Neuron (in vitro differentiated cells): ENCODE measurements at regions not wholly inside any gene's neighbourhood (a gene's known extent, or its start where the extent isn't known, plus 50 kb on each side); places are given as distances from the start of the nearest gene placed in this dataset.

Experiments
- H2AFZ ChIP-seq: one replicate; pipeline ENCODE4 v1.6.1; 2013; ENCODE audit warnings: low read depth, mild to moderate bottlenecking, inconsistent platforms, low read length, moderate library complexity
- H3K27me3 ChIP-seq: one replicate; pipeline ENCODE4 v1.6.1; 2013; ENCODE audit warnings: low read length; ENCODE audit not compliant: insufficient read depth
- H3K36me3 ChIP-seq: one replicate; pipeline ENCODE4 v1.6.1; 2013; ENCODE audit warnings: low read length; ENCODE audit not compliant: insufficient read depth
- H3K4me1 ChIP-seq: one replicate; pipeline ENCODE4 v1.6.1; 2013; ENCODE audit warnings: low read length; ENCODE audit not compliant: insufficient read depth
- H3K4me3 ChIP-seq: 2 replicates; pipeline ENCODE4 v1.5.1; 2013; ENCODE audit warnings: mild to moderate bottlenecking, low read length, moderate library complexity
- H3K9me3 ChIP-seq: one replicate; pipeline ENCODE4 v1.6.1; 2013; ENCODE audit warnings: low read length

DNA sequence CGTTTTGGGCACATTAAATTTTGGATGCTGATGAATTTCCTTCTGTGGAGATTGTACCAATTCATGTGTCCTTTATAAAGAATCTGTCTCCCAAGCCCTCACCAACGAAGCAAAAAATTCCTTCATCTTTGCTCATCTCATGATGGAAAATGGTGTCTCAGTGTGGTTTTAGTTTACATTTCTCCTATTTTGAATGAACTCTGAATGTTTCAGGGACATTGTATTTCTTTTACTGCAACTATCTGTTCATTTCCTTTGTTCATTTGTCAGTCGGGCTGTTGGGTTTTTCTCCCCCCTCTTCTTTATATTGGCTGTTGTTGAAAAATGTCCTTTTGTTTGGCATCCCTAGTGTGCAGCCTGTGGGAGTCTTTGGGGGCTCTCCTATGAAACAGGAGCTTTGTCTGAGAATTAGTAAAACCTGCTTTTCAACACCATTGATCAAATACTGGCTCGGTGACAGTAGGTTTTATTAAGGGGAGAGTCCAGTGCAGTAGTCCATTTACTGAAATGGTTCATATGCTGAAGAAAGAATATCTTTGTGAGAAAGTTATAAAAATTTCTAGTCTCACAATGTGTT is 91.3 kb upstream of the C1QTNF9B start:
- Histone ChIP-seq H3K4me1 (peaks cover 7% of the 10 kb centered on the region), H3K4me3 (no peak overlapping the region), H2AFZ (no peak overlapping the region), H3K36me3 (peaks cover 12% of the 10 kb centered on the region), H3K27me3 (no peaks in the 10 kb centered on the region), H3K9me3 (no peaks in the 10 kb centered on the region)

DNA sequence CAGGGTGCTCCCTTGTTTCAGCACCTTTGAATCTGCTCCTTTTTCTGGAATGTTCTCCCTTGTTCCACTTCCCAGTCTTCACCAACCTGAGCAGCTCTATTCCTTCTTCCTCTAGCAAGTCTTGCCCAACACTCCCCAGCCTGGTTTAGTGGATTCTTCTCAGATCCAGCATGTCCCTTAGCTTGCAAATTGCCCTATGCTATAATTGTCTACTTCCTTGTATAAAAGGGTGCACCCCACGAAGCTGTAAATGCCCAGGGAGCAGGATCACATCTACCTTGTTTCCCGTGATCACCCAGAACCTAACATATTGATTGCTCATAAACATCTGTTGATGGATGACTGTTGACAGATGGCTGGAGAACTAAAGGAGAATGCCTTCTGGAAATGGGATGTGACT is 93.2 kb upstream of the C1QTNF9B start:
- Histone ChIP-seq H3K4me1 (peaks cover 7% of the 10 kb centered on the region), H3K9me3 (no peaks in the 10 kb centered on the region), H3K27me3 (no peaks in the 10 kb centered on the region), H3K4me3 (no peak overlapping the region), H3K36me3 (peaks cover 2% of the 10 kb centered on the region), H2AFZ (no peak overlapping the region)

DNA sequence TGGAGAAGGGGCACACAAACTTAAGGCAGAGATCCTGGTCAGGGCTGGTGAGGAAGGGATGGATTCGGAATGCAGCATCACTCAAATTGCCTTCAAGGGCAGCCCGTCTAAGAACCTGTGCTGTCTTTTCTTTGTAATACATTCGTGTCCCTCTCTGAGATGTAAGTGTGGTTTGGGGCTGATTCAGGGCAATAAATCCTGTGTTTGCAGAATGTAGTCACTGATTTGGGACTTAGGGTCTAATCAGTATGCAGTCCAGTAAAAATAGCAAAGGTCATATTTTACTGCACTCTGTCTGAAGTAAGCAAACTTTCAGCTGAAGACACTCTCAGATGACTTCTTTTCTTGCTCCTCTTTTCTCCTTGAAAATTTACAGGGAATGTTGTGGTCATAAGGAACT is 93.8 kb upstream of the C1QTNF9B start:
- Histone ChIP-seq H3K36me3 (no peaks in the 10 kb centered on the region), H3K4me1 (peaks cover 7% of the 10 kb centered on the region), H2AFZ (no peak overlapping the region), H3K9me3 (no peaks in the 10 kb centered on the region), H3K27me3 (no peaks in the 10 kb centered on the region), H3K4me3 (no peak overlapping the region)

DNA sequence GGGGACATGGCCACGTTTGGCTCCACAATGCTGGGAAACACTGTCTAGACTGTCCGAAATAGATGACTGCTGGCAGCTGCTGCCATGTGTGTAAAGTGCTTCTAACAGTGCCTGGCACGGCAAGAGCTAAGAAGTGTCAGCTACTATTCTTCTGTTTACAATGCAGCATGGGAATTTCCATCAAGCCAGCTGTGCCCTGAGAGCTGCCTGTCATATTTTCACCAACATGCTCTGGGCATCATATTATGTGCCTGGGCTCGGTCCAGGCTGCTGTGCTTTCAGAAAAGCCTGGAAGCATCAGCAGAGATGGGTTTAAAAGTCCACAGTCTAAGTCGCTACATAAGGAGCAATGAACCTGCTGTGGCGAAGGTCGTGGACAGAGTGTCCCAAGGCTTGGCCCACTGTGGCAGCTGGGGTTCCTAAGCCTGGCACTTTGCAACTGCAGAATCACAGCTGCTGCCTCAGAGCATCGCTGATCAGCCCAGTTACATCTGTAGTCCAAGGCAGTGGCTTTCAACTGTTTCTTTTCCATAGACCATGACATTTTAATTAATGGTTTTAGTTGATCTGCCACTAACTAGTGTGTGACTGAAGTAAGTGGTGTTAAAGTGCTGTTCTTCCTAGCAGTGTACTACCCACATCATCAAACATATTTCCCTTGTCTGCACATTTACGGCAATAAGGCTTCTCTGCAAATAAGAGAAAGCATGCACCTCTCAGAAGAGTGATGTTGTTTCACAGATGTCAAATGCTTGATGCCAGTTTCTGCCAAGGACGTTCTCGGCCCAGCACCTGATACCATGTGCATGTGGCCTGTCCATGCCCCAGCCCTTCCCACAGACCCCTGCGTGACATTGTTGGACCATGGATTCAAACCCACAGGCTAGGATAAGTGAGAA is 95.7 kb upstream of the C1QTNF9B start:
- no peaks in the 10 kb centered on the region for H3K27me3 ChIP-seq
- H3K36me3 ChIP-seq = no peaks in the 10 kb centered on the region
- H2AFZ ChIP-seq = no peak overlapping the region
- no peak overlapping the region for H3K4me3 ChIP-seq
- peaks cover 3% of the 10 kb centered on the region for H3K9me3 ChIP-seq
- peaks cover 7% of the 10 kb centered on the region for H3K4me1 ChIP-seq

DNA sequence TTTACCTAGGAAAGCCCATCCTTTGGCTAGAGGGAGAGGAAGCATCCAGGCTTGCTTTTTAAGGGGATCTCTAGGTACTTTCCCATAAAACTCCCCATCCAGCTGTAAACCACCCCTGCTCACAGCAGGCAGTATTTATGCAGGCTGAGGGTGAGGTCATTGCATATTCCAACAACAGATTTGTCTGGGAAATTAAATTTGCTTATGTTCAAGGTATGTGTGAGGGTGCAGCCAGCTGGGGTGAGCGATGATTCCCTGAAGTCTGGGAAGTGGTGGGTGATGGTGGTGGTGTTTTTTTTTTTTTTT is 96.3 kb upstream of the C1QTNF9B start:
- Histone ChIP-seq H2AFZ (no peak overlapping the region), H3K36me3 (no peaks in the 10 kb centered on the region), H3K4me3 (no peak overlapping the region), H3K4me1 (peaks cover 3% of the 10 kb centered on the region), H3K9me3 (peaks cover 3% of the 10 kb centered on the region), H3K27me3 (no peaks in the 10 kb centered on the region)

DNA sequence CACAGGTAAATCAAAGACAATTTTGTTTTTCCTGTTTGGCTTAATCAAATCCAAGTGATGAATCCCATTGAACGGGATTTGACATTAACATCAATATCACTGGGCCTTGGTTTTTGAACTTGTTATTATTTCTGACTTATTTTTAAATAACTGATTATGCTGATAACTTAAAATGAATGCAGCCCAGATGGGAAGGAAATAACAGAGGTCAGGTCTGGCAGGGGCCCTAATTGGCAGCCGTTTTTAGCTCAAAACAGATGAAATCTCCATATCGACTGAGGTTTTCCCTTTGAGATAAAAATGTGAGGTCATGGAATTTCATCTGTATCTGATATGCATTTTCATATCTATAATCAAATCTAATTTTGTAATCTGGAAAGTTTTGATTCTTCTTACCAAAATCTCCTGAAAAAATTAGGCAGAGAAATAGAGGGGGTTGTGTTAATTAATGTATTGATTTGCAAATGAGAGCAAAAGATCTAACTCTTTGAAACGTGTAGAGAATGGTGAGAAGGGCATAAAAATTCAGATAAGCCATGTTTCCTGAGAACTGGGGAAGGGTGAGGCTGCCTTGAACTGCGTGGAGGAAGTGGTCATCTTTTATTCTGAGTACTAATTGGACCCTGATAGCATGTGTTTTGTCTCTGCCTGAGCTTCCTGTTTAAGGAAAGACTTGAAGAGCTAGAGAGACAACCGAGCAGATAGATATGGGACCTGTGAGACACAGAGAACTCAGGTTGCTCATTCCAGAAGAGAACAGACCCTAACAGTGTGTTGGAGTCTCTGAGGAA is 98.2 kb upstream of the C1QTNF9B start:
- Histone ChIP-seq H3K27me3 (no peaks in the 10 kb centered on the region), H3K4me1 (no peaks in the 10 kb centered on the region), H3K4me3 (no peak overlapping the region), H3K9me3 (peaks cover 3% of the 10 kb centered on the region), H3K36me3 (no peaks in the 10 kb centered on the region), H2AFZ (no peak overlapping the region)

DNA sequence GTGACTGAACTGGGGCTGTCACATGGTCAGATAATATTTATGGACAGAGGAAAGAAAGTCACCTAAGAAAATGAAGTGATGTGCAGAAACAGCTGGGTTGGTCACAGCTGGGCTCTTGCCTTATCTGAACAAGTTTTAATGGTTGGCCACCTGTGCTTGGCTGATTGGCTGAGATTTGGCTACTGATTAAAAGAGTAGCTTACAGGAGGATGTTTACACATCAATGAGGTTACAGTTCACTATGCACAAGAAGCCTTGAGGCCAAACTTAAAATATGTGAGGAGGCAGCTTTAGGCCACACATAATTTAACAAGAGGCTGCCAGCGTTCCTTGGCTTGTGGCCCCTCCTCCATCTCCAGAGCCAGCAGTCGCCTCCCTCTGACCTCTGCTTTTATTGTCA is 99.2 kb upstream of the C1QTNF9B start:
- H3K9me3 ChIP-seq = peaks cover 3% of the 10 kb centered on the region
- H3K4me1 ChIP-seq = no peaks in the 10 kb centered on the region
- H3K27me3 ChIP-seq = no peaks in the 10 kb centered on the region
- no peaks in the 10 kb centered on the region for H3K36me3 ChIP-seq
- no peak overlapping the region for H3K4me3 ChIP-seq
- H2AFZ ChIP-seq = no peak overlapping the region

DNA sequence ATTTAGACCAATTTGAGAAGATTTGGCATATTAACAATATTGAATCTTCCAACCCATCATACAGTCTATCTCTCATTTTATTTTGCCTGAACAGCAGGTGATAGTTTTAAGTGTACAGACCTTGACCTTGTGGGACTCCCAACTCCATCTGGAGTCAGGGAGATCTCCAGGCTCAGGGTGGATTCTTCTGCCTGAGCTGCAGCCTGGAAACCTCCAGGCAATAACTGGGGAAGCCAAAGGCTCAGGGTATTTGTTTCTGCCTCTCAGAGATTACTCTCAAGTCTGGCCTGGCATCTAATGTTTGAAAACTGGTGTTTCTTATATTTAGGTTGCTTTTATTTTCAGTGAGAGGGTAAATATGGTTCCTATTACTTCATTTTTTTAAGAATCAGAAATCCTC is 102.1 kb upstream of the C1QTNF9B start:
- H3K27me3 ChIP-seq = no peaks in the 10 kb centered on the region
- no peaks in the 10 kb centered on the region for H3K36me3 ChIP-seq
- no peak overlapping the region for H2AFZ ChIP-seq
- no peak overlapping the region for H3K4me3 ChIP-seq
- H3K4me1 ChIP-seq = peaks cover 7% of the 10 kb centered on the region
- H3K9me3 ChIP-seq = peaks cover 3% of the 10 kb centered on the region

DNA sequence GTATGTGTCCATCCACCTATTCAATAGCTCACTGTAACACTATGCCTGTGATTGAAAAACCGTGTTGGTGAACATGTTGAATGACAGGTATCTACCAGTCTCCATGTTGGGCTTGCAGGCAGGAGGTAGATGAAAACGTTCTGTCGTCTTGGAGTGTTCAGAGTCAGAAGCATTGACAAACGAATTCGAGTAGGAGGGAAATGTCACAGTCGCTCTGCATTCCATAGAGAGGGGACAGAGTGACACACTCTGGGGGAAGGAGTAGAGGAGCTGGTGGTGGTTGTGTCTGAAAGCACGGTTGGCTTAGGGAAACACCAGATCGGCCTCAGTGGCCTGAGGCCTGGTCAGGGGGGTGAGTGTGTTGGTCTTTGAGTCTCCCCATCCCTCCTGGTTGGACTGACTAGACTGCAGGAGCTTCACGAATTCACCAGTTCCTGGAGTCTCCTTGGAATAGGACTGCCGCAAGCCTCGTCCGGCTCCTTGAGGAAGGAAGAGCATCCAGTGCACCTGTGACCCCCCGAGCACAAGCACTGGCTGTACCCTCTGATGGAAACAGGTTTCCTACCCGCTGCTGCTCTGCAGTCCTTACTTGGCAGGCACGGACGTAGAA is 105.0 kb upstream of the C1QTNF9B start:
- peaks cover 35% of the 10 kb centered on the region for H3K4me1 ChIP-seq
- no peaks in the 10 kb centered on the region for H3K27me3 ChIP-seq
- H3K9me3 ChIP-seq = no peaks in the 10 kb centered on the region
- no peaks in the 10 kb centered on the region for H3K36me3 ChIP-seq
- H2AFZ ChIP-seq = no peak overlapping the region
- no peak overlapping the region for H3K4me3 ChIP-seq

DNA sequence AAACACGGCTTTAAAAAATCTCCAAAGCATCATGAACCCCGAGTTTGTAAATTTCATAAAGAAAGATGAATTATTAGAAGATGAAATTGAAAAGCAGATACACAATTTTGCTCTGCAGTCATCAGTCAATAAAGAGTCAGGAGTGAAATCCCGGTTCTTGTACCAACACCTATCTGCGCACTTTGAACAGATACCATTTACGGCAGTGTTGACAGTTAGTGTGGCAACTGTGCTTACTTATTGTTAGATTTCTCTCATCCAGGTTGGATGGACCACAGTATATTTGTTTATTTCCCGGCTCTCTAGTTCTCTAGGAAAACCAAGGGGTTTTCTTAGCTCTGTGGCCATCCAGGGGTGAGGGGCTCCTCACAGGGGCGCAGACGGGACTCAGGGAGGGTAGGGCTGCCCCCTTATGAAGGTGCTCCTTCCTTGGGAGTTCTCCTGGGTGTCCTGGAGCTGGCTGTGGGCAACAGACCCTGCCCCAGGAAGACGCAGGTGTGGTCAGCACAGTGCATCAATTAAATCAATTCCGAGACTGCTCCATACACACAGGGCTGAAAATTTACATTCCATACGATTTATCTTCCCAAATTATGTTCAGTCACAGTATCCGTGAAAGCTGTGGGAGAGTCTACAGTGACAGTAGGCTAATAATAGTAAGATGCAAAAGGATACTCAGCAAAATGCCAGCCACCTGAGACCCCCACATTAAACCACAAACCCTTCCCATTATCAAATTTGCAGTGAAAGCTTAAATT is 107.0 kb upstream of the C1QTNF9B start:
- Histone ChIP-seq H2AFZ (no peak overlapping the region), H3K27me3 (no peaks in the 10 kb centered on the region), H3K9me3 (no peaks in the 10 kb centered on the region), H3K36me3 (no peaks in the 10 kb centered on the region), H3K4me1 (peaks cover 35% of the 10 kb centered on the region), H3K4me3 (no peak overlapping the region)

DNA sequence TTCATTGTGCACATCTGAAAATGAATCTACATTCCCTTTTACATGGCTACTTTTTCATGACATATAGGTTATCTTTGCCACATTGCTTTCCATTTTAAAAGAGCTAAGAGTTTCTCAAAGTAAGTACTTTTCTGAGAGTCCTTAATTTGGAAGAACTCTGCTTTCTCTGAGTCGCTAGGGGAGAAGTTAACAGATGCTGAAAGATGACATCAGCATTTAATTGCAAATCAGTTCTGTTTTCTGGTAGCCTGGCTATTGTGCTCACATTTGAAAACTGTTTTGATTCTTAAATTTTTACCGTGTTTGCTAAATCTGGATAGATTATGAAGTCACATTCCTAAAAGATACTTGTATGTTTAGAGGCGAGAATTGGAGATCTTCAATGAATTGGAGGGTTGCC is 107.7 kb upstream of the C1QTNF9B start:
- Histone ChIP-seq H2AFZ (no peak overlapping the region), H3K36me3 (no peaks in the 10 kb centered on the region), H3K4me3 (no peak overlapping the region), H3K4me1 (peaks cover 35% of the 10 kb centered on the region), H3K9me3 (no peaks in the 10 kb centered on the region), H3K27me3 (no peaks in the 10 kb centered on the region)

DNA sequence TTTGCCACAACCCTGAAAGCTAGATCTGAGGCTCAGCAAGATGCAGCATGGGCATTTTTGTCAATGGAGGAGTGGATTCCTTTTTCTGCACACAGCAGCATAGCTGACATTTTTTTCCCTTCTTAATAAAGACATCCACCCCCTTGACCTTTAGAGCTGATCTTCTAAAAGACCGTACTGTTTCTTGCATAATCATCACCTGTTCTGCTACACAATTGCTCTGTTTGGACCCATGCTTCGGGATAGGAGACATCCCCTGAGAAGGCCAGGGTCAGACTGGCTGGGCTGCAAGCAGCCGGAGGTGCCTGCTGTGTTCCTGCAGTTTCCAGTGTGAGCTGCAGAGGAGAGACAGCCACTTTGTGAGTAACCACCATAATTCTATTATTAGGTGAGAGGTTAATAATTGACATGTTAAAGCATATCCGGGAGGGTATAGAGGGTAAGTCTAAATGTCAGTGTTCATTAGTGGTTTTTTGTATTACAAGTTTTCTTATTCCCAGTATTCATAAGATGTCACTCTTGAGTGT is 108.5 kb upstream of the C1QTNF9B start:
- Histone ChIP-seq H3K4me1 (peaks cover 35% of the 10 kb centered on the region), H3K9me3 (no peaks in the 10 kb centered on the region), H3K36me3 (no peaks in the 10 kb centered on the region), H2AFZ (no peak overlapping the region), H3K4me3 (no peak overlapping the region), H3K27me3 (no peaks in the 10 kb centered on the region)
